ENCODE measurements at regions not wholly inside any gene's neighbourhood (a gene's known extent, or its start where the extent isn't known, plus 50 kb on each side); places are given as distances from the start of the nearest gene placed in this dataset.

GRCh38 chr19:30674656-30675055 is 302.5 kb downstream of the ZNF536 start:
- no peak for TF ChIP-seq CTCF (IDR thresholded peaks at IDR 0.05)
- no peak for TF ChIP-seq POLR2A (IDR thresholded peaks at IDR 0.05)

All from body of pancreas (tissue), 4 donors.